Activated B cell treated with CpG ODN at 0.5 μM for 24 hours (primary cell): ENCODE measurements at regions not wholly inside any gene's neighbourhood (a gene's known extent, or its start where the extent isn't known, plus 50 kb on each side); places are given as distances from the start of the nearest gene placed in this dataset.

Experiments
- ATAC-seq: fragments of 200-7000 bp; cut with Tn5 transposase; one replicate; pipeline ENCODE4 v1.10.0; 2021; ENCODE audit warnings: low read depth, mild to moderate bottlenecking, moderate library complexity
- CTCF ChIA-PET: fragments of 350-600 bp; sonication (Branson Sonifier 250); formaldehyde crosslinking; loops from one replicate; lab custom pipeline; 2021; ENCODE audit warnings: antibody characterized with exemption; lab: Charles Lee
- POLR2A ChIA-PET: fragments of 350-600 bp; sonication (Branson Sonifier 250); formaldehyde crosslinking; loops from one replicate; lab custom pipeline; 2021; ENCODE audit warnings: antibody characterized with exemption; lab: Charles Lee
- DNase-seq: peaks from one replicate; pipeline ENCODE4 v3.0.0; 2022
- H3K27ac Mint-ChIP-seq: one replicate; pipeline ENCODE4 v1.8.0; 2020; ENCODE audit warnings: mixed read lengths
- H3K27me3 Mint-ChIP-seq: one replicate; pipeline ENCODE4 v1.8.0; 2021; ENCODE audit warnings: mixed read lengths
- H3K36me3 Mint-ChIP-seq: one replicate; pipeline ENCODE4 v1.8.0; 2021; ENCODE audit warnings: low read depth, mixed read lengths
- H3K4me1 Mint-ChIP-seq: one replicate; pipeline ENCODE4 v1.8.0; 2021; ENCODE audit warnings: mixed read lengths
- H3K4me3 Mint-ChIP-seq: one replicate; pipeline ENCODE4 v1.8.0; 2020; ENCODE audit warnings: mild to moderate bottlenecking, mixed read lengths
- H3K9me3 Mint-ChIP-seq: one replicate; pipeline ENCODE4 v1.8.0; 2020; ENCODE audit warnings: mixed read lengths
- intact Hi-C: fragments of 100-400 bp; cut with micrococcal nuclease; formaldehyde crosslinking; loops from one replicate; pipeline ENCODE4 v1.15.1; 2024
- TF ChIP-seq, protein P1 (sequence below): fragments of 200-600 bp; IDR thresholded peaks from one replicate; pipeline ENCODE4 v1.8.0; 2022; ENCODE audit warnings: antibody characterized with exemption, mild to moderate bottlenecking

DNA sequence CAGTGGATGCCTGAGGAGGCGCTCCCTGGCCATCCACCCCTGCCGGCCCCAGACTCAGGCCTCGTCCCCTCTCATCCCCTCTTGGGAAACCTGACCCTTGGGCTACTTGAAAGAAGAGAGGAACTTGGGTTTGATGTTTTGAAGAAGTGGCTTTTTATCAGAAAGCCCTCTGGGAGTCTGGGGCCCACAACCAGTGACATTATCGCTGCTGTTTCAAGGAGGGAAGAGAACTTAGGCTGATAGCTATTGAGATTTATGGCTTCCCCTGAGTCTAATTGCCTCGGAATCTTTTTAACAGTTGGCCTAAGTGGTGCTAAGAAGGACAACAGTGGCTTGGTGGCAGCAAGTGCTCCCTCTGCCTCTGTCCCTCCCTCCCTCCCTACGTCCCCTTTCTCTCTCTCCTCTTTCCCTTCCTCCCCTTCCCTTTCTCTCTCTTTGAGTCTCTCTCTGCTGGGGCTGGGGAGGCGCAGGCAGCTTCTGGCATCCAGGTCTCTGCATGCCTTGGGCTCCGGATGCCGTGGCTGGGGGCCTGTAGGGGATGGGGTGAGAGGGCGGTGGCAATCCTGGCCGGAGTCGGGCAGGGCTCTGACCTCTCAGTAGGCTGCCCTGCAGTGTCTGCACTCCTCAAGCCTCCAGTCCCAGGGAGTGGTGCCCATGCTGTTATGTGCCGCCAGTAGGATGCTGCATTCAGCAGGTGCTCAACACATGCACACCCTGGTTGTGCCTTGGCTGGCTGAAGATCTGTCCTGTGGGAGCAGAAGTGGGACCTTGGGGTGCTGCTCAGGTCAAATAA lies 49.6 kb upstream of the RXRA start:
- peaks cover 7% of the 10 kb centered on the region for H3K27me3 Mint-ChIP-seq
- intact Hi-C loops: loop anchor here (2.0 kb wide), 1 partner anchor 32 kb away; no protein-coding TSS in a partner anchor
- ATAC-seq (no peak), DNase-seq (no peak)
- POLR2A ChIA-PET: interaction anchor here (0.6 kb wide), 1 partner anchor 76 kb away, joined by 7 read pairs; no protein-coding TSS in a partner anchor
- H3K4me1 Mint-ChIP-seq: peaks cover 22% of the 10 kb centered on the region
- H3K27ac Mint-ChIP-seq: no peak overlapping the region
- H3K9me3 Mint-ChIP-seq: no peaks in the 10 kb centered on the region
- no peaks in the 10 kb centered on the region for H3K36me3 Mint-ChIP-seq
- CTCF ChIA-PET: no interaction called here
- TF ChIP-seq, protein P1, sequence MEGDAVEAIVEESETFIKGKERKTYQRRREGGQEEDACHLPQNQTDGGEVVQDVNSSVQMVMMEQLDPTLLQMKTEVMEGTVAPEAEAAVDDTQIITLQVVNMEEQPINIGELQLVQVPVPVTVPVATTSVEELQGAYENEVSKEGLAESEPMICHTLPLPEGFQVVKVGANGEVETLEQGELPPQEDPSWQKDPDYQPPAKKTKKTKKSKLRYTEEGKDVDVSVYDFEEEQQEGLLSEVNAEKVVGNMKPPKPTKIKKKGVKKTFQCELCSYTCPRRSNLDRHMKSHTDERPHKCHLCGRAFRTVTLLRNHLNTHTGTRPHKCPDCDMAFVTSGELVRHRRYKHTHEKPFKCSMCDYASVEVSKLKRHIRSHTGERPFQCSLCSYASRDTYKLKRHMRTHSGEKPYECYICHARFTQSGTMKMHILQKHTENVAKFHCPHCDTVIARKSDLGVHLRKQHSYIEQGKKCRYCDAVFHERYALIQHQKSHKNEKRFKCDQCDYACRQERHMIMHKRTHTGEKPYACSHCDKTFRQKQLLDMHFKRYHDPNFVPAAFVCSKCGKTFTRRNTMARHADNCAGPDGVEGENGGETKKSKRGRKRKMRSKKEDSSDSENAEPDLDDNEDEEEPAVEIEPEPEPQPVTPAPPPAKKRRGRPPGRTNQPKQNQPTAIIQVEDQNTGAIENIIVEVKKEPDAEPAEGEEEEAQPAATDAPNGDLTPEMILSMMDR: no peak
- H3K4me3 Mint-ChIP-seq: no peak overlapping the region
